HL-60 (cell line): ENCODE measurements at regions not wholly inside any gene's neighbourhood (a gene's known extent, or its start where the extent isn't known, plus 50 kb on each side); places are given as distances from the start of the nearest gene placed in this dataset.

Experiments
- CTCF ChIP-seq: IDR thresholded peaks from one replicate; pipeline ENCODE4 v1.5.1; 2011; ENCODE audit warnings: low read length, control low read depth, inconsistent platforms; ENCODE audit not compliant: insufficient read depth
- GABPA ChIP-seq: IDR thresholded peaks from 2 replicates; pipeline ENCODE4 v1.6.1; 2012; ENCODE audit warnings: low read depth
- POLR2AphosphoS5 ChIP-seq: IDR thresholded peaks from 2 replicates; pipeline ENCODE4 v1.6.1; 2012; ENCODE audit warnings: low read depth

DNA sequence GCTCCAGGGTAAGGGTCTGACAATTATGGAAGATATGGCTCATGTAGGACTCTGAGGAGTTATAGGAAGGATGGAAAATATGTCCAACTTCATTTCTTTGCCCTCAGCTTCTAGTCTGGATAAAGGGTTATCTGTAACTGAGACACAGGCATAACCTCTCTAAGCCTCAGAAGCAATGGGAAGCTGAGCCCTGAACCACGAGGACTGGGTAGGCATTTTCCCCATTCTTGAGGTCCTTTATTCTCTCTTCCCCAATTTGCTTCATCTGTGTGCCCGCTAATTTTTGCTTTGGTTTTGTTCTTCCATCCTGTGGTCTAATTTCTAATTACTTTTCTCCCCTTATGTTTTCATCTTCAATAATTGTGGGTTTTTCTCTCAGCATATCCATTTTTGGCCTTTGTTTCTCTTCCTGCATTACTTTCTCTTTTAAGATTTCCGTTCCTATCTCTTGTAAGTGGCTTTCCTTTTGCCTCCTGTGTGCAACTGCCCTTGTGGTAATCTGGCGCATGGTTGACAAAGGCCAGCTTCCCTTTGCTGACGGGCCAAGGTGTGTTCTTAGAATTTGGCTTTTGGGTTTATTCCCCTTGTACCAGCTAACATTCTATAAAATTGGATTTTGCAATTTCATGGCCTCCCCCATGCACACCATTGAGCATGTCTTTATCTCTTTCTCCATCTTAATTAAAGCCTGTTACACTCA, 343.8 kb downstream of the TXNL1 start:
- TF ChIP-seq CTCF = no peak
- no peak for TF ChIP-seq GABPA
- TF ChIP-seq POLR2AphosphoS5 = no peak
